HUES48 (cell line): ENCODE measurements at regions not wholly inside any gene's neighbourhood (a gene's known extent, or its start where the extent isn't known, plus 50 kb on each side); places are given as distances from the start of the nearest gene placed in this dataset.

Experiments used
- H3K27ac ChIP-seq: one replicate; pipeline ENCODE4 v1.7.0; 2013; ENCODE audit warnings: low read depth, low read length, inconsistent platforms
- H3K27me3 ChIP-seq: 2 replicates; pipeline ENCODE4 v1.6.1; 2013; ENCODE audit warnings: mild to moderate bottlenecking, low read length; ENCODE audit not compliant: control insufficient read depth, insufficient read depth
- H3K36me3 ChIP-seq: 2 replicates; pipeline ENCODE4 v1.6.1; 2013; ENCODE audit warnings: low read length; ENCODE audit not compliant: control insufficient read depth, insufficient read depth
- H3K4me1 ChIP-seq: 2 replicates; pipeline ENCODE4 v1.6.1; 2013; ENCODE audit warnings: mild to moderate bottlenecking, low read length; ENCODE audit not compliant: control insufficient read depth, insufficient read depth
- H3K4me3 ChIP-seq: 2 replicates; pipeline ENCODE4 v1.5.1; 2013; ENCODE audit warnings: mild to moderate bottlenecking, low read depth, low read length
- H3K9ac ChIP-seq: 2 replicates; pipeline ENCODE4 v1.6.1; 2013; ENCODE audit warnings: mild to moderate bottlenecking, low read depth, low read length, moderate library complexity
- H3K9me3 ChIP-seq: 2 replicates; pipeline ENCODE4 v1.6.1; 2013; ENCODE audit warnings: low read length; ENCODE audit not compliant: control insufficient read depth, insufficient read depth

DNA sequence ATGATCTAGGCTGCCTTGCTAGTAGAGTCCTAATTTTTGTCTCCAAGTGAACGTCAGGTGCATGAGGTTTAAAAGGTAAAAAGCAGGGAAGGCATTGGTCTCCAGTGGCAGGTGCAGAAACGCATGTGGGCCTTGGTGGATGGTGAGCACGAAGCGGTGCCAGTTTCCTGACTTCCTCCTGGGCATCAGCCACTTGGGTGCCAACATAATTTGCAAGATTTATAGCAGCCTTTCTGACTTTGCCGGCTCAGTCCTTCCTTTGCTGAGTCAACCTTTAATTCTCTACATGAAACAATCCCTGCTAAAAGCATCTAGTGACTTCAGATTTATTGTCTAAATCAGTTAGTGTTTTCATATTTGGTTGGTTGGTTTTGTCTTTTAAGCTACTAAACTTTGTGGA, 355.7 kb upstream of the TMEM132C start:
- no peaks in the 10 kb centered on the region for H3K9me3 ChIP-seq
- no peaks in the 10 kb centered on the region for H3K27me3 ChIP-seq
- H3K4me3 ChIP-seq = no peak overlapping the region
- H3K36me3 ChIP-seq = no peaks in the 10 kb centered on the region
- no peaks in the 10 kb centered on the region for H3K4me1 ChIP-seq
- H3K27ac ChIP-seq = no peak overlapping the region
- H3K9ac ChIP-seq = no peak overlapping the region

GRCh38 chr12:127912035-127912665, 354.8 kb upstream of the TMEM132C start:
- Histone ChIP-seq H3K4me1 (no peaks in the 10 kb centered on the region), H3K27me3 (no peaks in the 10 kb centered on the region), H3K9ac (no peak overlapping the region), H3K9me3 (no peaks in the 10 kb centered on the region), H3K27ac (no peak overlapping the region), H3K36me3 (no peaks in the 10 kb centered on the region), H3K4me3 (no peak overlapping the region)

DNA sequence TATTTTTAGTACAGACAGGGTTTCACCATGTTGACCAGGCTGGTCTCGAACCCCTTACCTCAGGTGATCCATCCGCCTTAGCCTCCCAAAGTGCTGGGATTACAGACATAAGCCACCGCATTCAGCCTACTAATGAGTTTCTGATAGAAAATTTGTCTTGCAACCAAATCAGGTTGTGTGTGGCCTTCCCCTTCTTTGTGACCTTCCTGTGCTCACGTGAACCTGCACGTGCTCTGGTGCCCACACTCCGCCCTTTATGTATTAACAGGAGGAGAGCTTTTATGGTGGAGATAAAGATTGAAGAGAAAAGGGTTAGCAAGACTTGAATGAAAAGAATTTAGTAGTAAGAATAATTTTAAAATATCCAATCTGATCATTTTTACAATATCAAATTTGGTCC, 343.5 kb upstream of the TMEM132C start:
- H3K36me3 ChIP-seq = no peaks in the 10 kb centered on the region
- H3K4me1 ChIP-seq = no peaks in the 10 kb centered on the region
- no peaks in the 10 kb centered on the region for H3K27me3 ChIP-seq
- no peak overlapping the region for H3K27ac ChIP-seq
- H3K4me3 ChIP-seq = no peak overlapping the region
- no peaks in the 10 kb centered on the region for H3K9me3 ChIP-seq
- H3K9ac ChIP-seq = no peak overlapping the region

GRCh38 chr12:127925971-127926370, 341.0 kb upstream of the TMEM132C start:
- Histone ChIP-seq H3K27ac (no peak overlapping the region), H3K9ac (no peak overlapping the region), H3K4me1 (no peaks in the 10 kb centered on the region), H3K9me3 (no peaks in the 10 kb centered on the region), H3K4me3 (no peak overlapping the region), H3K36me3 (no peaks in the 10 kb centered on the region), H3K27me3 (no peaks in the 10 kb centered on the region)

DNA sequence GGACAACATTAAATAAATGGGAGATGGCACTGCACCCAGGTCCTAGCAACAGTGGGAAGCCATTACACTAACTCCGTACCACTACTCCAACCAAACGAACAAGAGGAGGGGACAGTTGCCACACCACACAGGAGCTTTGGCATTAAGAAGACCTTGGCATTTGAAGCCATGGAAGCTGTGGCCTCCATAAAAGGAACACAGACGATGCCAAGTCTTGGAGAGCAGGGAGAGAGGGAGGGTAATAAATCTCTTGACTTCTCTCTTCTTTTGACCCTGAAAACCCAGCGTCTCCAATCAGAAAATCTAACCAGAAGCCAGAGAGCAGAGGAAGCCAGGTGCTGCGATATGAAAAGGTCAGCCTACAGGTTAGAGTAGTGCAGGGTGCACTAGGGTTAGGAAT, 338.8 kb upstream of the TMEM132C start:
- no peak overlapping the region for H3K4me3 ChIP-seq
- no peaks in the 10 kb centered on the region for H3K9me3 ChIP-seq
- no peak overlapping the region for H3K9ac ChIP-seq
- H3K36me3 ChIP-seq = no peaks in the 10 kb centered on the region
- H3K4me1 ChIP-seq = no peaks in the 10 kb centered on the region
- H3K27ac ChIP-seq = no peak overlapping the region
- no peaks in the 10 kb centered on the region for H3K27me3 ChIP-seq

DNA sequence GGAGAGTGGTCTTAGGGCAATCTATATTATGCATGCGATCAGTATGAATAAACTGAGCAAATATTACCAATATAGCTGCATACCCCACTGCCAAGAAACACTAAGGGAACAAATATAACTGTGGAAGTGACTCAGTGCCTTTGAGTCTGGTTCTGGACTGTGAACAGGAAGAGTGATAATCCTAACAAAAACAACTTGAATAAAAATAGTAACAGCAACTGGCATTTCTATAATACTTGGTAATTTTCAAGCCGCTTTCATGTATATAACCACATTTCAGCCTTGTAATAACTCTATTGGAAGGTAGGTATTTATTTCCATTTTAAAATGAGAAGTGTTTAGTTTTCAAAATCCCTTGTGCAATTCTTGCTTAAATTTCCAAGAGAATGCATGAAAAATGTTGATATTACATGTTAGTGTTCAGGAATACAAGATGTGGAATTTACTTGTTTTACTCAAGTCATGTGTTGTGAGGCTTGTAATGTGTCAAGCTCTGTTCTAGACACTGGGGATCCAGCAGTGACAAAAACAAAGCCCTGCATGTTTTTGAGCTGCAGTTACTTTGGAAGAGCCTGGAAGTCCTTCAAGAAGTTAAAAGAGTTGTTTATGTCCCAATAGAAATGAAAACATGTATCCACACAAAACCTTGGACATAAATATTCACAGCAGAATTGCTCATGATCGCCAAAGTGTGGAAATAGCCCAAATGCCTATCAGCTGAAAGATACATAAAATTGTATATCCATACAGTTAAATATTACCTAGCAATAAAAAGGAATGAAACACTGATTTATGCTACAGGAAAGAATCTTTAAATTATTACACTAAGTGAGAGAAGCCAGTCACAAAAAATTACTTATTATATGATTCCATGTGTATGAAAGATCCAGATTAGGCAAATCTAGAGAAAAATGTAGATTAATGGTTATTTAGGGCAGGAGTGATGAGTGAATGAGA, 338.1 kb upstream of the TMEM132C start:
- no peaks in the 10 kb centered on the region for H3K36me3 ChIP-seq
- no peak overlapping the region for H3K9ac ChIP-seq
- no peak overlapping the region for H3K4me3 ChIP-seq
- no peaks in the 10 kb centered on the region for H3K9me3 ChIP-seq
- H3K27ac ChIP-seq = no peak overlapping the region
- no peaks in the 10 kb centered on the region for H3K27me3 ChIP-seq
- no peaks in the 10 kb centered on the region for H3K4me1 ChIP-seq

GRCh38 chr12:127930122-127930521, 336.8 kb upstream of the TMEM132C start:
- Histone ChIP-seq H3K9me3 (no peaks in the 10 kb centered on the region), H3K4me1 (no peaks in the 10 kb centered on the region), H3K9ac (no peak overlapping the region), H3K36me3 (no peaks in the 10 kb centered on the region), H3K4me3 (no peak overlapping the region), H3K27ac (no peak overlapping the region), H3K27me3 (no peaks in the 10 kb centered on the region)

GRCh38 chr12:127934409-127934808, 332.6 kb upstream of the TMEM132C start:
- no peaks in the 10 kb centered on the region for H3K27me3 ChIP-seq
- no peak overlapping the region for H3K4me3 ChIP-seq
- H3K9me3 ChIP-seq = no peaks in the 10 kb centered on the region
- H3K9ac ChIP-seq = no peak overlapping the region
- no peak overlapping the region for H3K27ac ChIP-seq
- H3K36me3 ChIP-seq = no peaks in the 10 kb centered on the region
- H3K4me1 ChIP-seq = no peaks in the 10 kb centered on the region

- Histone ChIP-seq H3K9me3 (no peaks in the 10 kb centered on the region), H3K4me3 (no peak overlapping the region), H3K27ac (no peak overlapping the region), H3K27me3 (no peaks in the 10 kb centered on the region), H3K9ac (no peak overlapping the region), H3K4me1 (no peaks in the 10 kb centered on the region), H3K36me3 (no peaks in the 10 kb centered on the region)
Observed at GRCh38 chr12:127936463-127936862, 330.5 kb upstream of the TMEM132C start.

- Histone ChIP-seq H3K27me3 (no peaks in the 10 kb centered on the region), H3K4me3 (no peak overlapping the region), H3K4me1 (no peaks in the 10 kb centered on the region), H3K9ac (no peak overlapping the region), H3K27ac (no peak overlapping the region), H3K9me3 (no peaks in the 10 kb centered on the region), H3K36me3 (no peaks in the 10 kb centered on the region)
Observed at GRCh38 chr12:127941332-127941731, 325.6 kb upstream of the TMEM132C start.

DNA sequence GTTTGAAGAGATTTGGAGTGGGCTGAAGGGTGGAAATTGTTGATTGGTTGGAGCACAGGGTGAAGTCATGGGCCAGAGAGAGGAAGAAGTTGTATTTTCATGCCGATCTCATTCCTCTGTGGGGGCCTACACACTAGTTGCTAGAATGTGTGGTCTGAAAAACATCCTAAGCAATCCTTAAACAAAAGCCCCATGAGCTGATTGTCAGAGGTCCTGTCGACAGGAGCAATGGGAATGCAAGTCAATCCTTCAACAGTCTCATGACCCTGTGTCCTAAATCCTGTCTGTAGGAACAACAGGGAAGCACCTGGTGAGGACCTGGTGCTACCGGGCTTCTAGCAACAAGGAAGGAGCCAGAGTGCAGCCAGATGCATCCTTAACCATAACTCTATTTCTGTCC, 324.0 kb upstream of the TMEM132C start:
- no peaks in the 10 kb centered on the region for H3K9me3 ChIP-seq
- no peaks in the 10 kb centered on the region for H3K4me1 ChIP-seq
- no peak overlapping the region for H3K27ac ChIP-seq
- H3K36me3 ChIP-seq = no peaks in the 10 kb centered on the region
- H3K27me3 ChIP-seq = no peaks in the 10 kb centered on the region
- H3K9ac ChIP-seq = no peak overlapping the region
- no peak overlapping the region for H3K4me3 ChIP-seq
